ENCODE measurements at regions not wholly inside any gene's neighbourhood (a gene's known extent, or its start where the extent isn't known, plus 50 kb on each side); places are given as distances from the start of the nearest gene placed in this dataset.

- WGBS, 3 donors, result 79 to 87% (median 85%) methylated on average over 2 of the region's 2 CpGs
- DNase-seq (no peak), ATAC-seq (no peak)
- TF ChIP-seq CTCF (IDR thresholded peaks at IDR 0.05), result no peak
- Histone ChIP-seq H3K36me3 (ENCODE audit: insufficient read depth in 1 of 2, low read depth in 1 of 2) (no peaks in the 10 kb centered on the region), H3K27ac (no peak overlapping the region), H3K27me3 (ENCODE audit: insufficient read depth in 3 of 3, low read length in 2 of 3) (no peaks in the 10 kb centered on the region), H3K4me3 (no peak overlapping the region), H3K9me3 (no peaks in the 10 kb centered on the region), H3K4me1 (no peaks in the 10 kb centered on the region)
- intact Hi-C loops (cut with DNase I), result no loop called here
Observed at GRCh38 chr11:87583931-87584330, 546.2 kb downstream of the TMEM135 start.

GRCh38 chr11:87575088-87575487 is 537.4 kb downstream of the TMEM135 start:
- no peak for TF ChIP-seq CTCF (IDR thresholded peaks at IDR 0.05)
- ATAC-seq, result no peak
- intact Hi-C loops (cut with DNase I), result no loop called here
- Histone ChIP-seq H3K27me3 (ENCODE audit: insufficient read depth in 3 of 3, low read length in 2 of 3) (no peaks in the 10 kb centered on the region), H3K9me3 (no peaks in the 10 kb centered on the region), H3K36me3 (ENCODE audit: insufficient read depth in 1 of 2, low read depth in 1 of 2) (no peaks in the 10 kb centered on the region), H3K27ac (no peak overlapping the region), H3K4me3 (no peak overlapping the region), H3K4me1 (no peaks in the 10 kb centered on the region)
- no peak for DNase-seq

GRCh38 chr11:87574193-87574592 is 536.5 kb downstream of the TMEM135 start:
- no peak for TF ChIP-seq CTCF (IDR thresholded peaks at IDR 0.05)
- Histone ChIP-seq H3K36me3 (ENCODE audit: insufficient read depth in 1 of 2, low read depth in 1 of 2) (no peaks in the 10 kb centered on the region), H3K27me3 (ENCODE audit: insufficient read depth in 3 of 3, low read length in 2 of 3) (no peaks in the 10 kb centered on the region), H3K4me3 (no peak overlapping the region), H3K27ac (no peak overlapping the region), H3K9me3 (no peaks in the 10 kb centered on the region), H3K4me1 (no peaks in the 10 kb centered on the region)
- intact Hi-C loops (cut with DNase I), result no loop called here
- DNase-seq (no peak), ATAC-seq (no peak)

- no peaks in the 10 kb centered on the region for H3K27me3 ChIP-seq (ENCODE audit: insufficient read depth in 3 of 3, low read length in 2 of 3)
- H3K27ac ChIP-seq, result no peak overlapping the region
- WGBS, 3 donors, result 62 to 84% (median 74%) methylated on average over 1 of the region's 1 CpG
- intact Hi-C loops (cut with DNase I), result no loop called here
- H3K4me3 ChIP-seq, result no peak overlapping the region
- ATAC-seq (no peak), DNase-seq (no peak)
- no peaks in the 10 kb centered on the region for H3K9me3 ChIP-seq
- no peaks in the 10 kb centered on the region for H3K4me1 ChIP-seq
- TF ChIP-seq CTCF (IDR thresholded peaks at IDR 0.05), result no peak
- no peaks in the 10 kb centered on the region for H3K36me3 ChIP-seq (ENCODE audit: insufficient read depth in 1 of 2, low read depth in 1 of 2)
Observed at GRCh38 chr11:87573708-87574107, 536.0 kb downstream of the TMEM135 start.

GRCh38 chr11:87572881-87573280 is 535.1 kb downstream of the TMEM135 start:
- Histone ChIP-seq H3K36me3 (ENCODE audit: insufficient read depth in 1 of 2, low read depth in 1 of 2) (no peaks in the 10 kb centered on the region), H3K9me3 (no peaks in the 10 kb centered on the region), H3K4me3 (no peak overlapping the region), H3K27ac (no peak overlapping the region), H3K27me3 (ENCODE audit: insufficient read depth in 3 of 3, low read length in 2 of 3) (no peaks in the 10 kb centered on the region), H3K4me1 (no peaks in the 10 kb centered on the region)
- no peak for DNase-seq
- TF ChIP-seq CTCF (IDR thresholded peaks at IDR 0.05), result no peak
- intact Hi-C loops (cut with DNase I), result no loop called here
- no peak for ATAC-seq

Measured in psoas muscle (tissue), 7 donors.